ENCODE measurements at regions not wholly inside any gene's neighbourhood (a gene's known extent, or its start where the extent isn't known, plus 50 kb on each side); places are given as distances from the start of the nearest gene placed in this dataset.

DNA sequence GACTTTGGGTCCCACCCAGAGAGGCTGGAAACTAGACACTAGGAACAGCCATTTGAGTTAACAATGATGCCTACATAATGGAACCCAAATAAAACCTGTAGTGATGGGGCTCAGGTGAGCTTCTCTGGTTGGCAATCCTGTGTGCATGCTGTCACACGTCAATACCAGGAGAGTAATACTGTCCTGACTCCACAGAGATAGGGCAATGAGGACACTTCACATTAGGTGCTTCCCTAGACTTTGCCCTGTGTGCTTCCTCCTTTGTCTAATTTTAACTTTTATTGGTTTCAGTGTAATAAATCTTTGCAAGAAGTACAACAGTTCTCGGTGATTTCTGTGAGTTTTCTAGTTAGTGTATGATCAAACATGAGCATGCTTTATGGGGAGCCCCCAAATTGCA, 281.8 kb upstream of the ARRDC4 start:
- Histone ChIP-seq H3K4me1 (no peaks in the 10 kb centered on the region), H3K27me3 (no peaks in the 10 kb centered on the region), H3K27ac (no peak overlapping the region), H3K36me3 (no peaks in the 10 kb centered on the region), H3K4me3 (no peak overlapping the region), H3K9me3 (no peaks in the 10 kb centered on the region)
- no peak for DNase-seq (ENCODE audit: low spot score in 2 of 2)
- intact Hi-C loops (cut with DNase I; ENCODE audit: low total_unique reads) = no loop called here
- TF ChIP-seq POLR2A (IDR thresholded peaks at IDR 0.05) (no peak), POLR2AphosphoS5 (IDR thresholded peaks at IDR 0.05) (no peak)
- TF ChIP-seq, protein P1, sequence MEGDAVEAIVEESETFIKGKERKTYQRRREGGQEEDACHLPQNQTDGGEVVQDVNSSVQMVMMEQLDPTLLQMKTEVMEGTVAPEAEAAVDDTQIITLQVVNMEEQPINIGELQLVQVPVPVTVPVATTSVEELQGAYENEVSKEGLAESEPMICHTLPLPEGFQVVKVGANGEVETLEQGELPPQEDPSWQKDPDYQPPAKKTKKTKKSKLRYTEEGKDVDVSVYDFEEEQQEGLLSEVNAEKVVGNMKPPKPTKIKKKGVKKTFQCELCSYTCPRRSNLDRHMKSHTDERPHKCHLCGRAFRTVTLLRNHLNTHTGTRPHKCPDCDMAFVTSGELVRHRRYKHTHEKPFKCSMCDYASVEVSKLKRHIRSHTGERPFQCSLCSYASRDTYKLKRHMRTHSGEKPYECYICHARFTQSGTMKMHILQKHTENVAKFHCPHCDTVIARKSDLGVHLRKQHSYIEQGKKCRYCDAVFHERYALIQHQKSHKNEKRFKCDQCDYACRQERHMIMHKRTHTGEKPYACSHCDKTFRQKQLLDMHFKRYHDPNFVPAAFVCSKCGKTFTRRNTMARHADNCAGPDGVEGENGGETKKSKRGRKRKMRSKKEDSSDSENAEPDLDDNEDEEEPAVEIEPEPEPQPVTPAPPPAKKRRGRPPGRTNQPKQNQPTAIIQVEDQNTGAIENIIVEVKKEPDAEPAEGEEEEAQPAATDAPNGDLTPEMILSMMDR (IDR thresholded peaks at IDR 0.05) = no peak

DNA sequence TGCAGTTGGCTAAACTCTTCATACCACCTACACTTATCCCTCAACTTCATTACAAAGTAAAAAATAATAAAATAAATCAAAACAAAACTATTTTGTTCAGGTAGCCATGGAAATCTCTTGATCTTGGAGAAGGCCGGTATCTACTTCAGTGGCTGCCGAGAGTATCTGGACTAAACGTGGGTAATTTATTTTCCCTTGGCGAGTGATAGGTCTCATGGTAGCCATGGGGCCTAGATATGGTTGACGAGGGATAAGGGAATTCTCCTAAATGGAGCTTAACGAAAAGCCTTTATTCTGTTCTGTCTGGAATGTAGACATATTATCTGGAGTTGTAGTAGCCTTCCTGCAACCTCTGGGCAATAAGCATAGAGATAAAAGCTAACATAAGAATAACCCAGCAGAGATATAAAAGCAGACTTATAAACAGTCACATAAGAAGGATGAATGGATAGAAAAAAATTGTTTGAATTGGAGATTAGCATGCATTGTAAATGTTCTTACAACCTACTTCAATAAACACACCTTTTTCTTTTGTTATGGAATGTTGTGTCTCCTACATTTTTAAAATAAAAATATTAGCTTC, 281.3 kb upstream of the ARRDC4 start:
- Histone ChIP-seq H3K27me3 (no peaks in the 10 kb centered on the region), H3K27ac (no peak overlapping the region), H3K4me1 (no peaks in the 10 kb centered on the region), H3K36me3 (no peaks in the 10 kb centered on the region), H3K4me3 (no peak overlapping the region), H3K9me3 (no peaks in the 10 kb centered on the region)
- no peak for TF ChIP-seq POLR2A (IDR thresholded peaks at IDR 0.05)
- no peak for TF ChIP-seq POLR2AphosphoS5 (IDR thresholded peaks at IDR 0.05)
- TF ChIP-seq, protein P1 (IDR thresholded peaks at IDR 0.05) = no peak
- intact Hi-C loops (cut with DNase I; ENCODE audit: low total_unique reads) = no loop called here
- DNase-seq (ENCODE audit: low spot score in 2 of 2) = no peak

DNA sequence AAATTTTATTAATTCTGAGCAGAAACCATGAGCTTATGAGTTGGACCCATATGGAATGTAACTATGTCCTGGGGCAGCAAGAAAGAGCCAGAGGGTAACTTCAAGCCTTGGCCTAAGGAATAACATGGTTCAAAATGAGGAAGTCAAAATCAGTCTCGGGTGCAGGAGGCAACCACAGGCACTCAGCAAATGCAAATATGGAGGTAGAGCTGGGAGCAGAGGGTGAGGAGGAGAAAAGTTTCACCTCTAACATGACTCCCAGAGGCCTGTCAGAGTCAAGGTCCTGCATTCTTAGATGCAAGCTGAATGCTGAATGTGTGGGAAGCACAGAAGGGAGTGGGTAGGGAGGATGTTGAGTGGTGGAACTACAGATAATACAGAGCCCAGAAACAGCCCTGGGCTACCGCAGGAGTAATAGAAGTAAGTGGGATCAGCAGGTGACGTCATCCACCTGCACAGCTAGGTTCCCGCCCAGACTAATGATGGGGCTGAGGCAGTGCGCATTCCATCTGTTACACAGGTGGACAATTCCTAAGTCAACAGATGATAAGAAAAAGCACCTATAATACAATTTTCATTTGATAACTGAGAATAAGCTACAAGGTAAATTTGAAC, 279.8 kb upstream of the ARRDC4 start:
- intact Hi-C loops (cut with DNase I; ENCODE audit: low total_unique reads) = no loop called here
- TF ChIP-seq POLR2A (IDR thresholded peaks at IDR 0.05) (no peak), POLR2AphosphoS5 (IDR thresholded peaks at IDR 0.05) (no peak)
- TF ChIP-seq, protein P1 (IDR thresholded peaks at IDR 0.05) = no peak

DNA sequence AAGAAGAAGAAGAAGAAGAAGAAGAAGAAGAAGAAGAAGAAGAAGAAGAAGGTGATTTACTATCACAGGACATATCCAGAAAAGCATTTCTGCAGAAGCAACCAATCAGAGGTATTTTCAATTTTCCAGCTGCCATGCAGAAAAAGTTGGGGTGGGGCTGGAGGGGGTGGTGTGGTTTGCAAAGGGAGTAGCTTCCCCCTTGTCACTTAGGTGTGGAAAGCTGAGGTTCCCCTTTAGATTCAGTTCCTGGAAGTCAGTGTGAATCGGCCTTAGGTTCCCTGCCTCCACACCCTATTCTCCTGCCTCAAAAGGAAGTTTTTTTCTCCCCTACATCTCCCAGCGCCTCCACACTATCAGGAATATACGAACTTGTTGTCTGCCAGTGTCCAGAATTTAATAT, 276.7 kb upstream of the ARRDC4 start:
- no peak for TF ChIP-seq POLR2A (IDR thresholded peaks at IDR 0.05)
- TF ChIP-seq, protein P1 (IDR thresholded peaks at IDR 0.05) = no peak
- TF ChIP-seq POLR2AphosphoS5 (IDR thresholded peaks at IDR 0.05) = no peak

More for the DNA sequence above, 279.8 kb upstream of the ARRDC4 start:
- Histone ChIP-seq H3K27ac (no peak overlapping the region), H3K9me3 (no peaks in the 10 kb centered on the region), H3K36me3 (no peaks in the 10 kb centered on the region), H3K27me3 (no peaks in the 10 kb centered on the region), H3K4me3 (no peak overlapping the region), H3K4me1 (no peaks in the 10 kb centered on the region)
- no peak for DNase-seq (ENCODE audit: low spot score in 2 of 2)

DNA sequence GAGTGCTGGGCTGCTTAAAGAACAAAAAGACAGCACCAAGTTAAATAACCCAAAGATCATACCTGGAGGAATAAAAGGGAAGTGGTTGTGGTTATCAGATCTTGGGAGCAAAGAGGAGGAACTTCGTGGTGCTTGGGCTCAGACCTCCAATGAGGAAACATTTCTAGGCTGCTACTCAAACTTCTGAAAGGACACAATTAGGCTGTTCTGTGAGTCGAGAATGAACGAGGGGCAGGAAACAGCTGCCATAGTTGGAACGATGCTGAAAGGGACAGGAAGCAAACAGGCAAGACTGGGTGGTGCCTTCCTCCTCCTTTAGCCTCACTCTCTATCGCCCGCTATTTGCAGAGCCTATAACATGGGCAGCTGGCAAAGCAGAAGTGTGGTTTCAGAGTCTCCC, 276.3 kb upstream of the ARRDC4 start:
- DNase-seq (ENCODE audit: low spot score in 2 of 2) = no peak
- no peaks in the 10 kb centered on the region for H3K36me3 ChIP-seq
- H3K9me3 ChIP-seq = no peaks in the 10 kb centered on the region
- TF ChIP-seq POLR2A (IDR thresholded peaks at IDR 0.05) = no peak
- TF ChIP-seq, protein P1 (IDR thresholded peaks at IDR 0.05) = no peak
- TF ChIP-seq POLR2AphosphoS5 (IDR thresholded peaks at IDR 0.05) = no peak
- H3K4me1 ChIP-seq = no peaks in the 10 kb centered on the region
- no peaks in the 10 kb centered on the region for H3K27me3 ChIP-seq
- H3K27ac ChIP-seq = no peak overlapping the region
- intact Hi-C loops (cut with DNase I; ENCODE audit: low total_unique reads) = no loop called here
- H3K4me3 ChIP-seq = no peak overlapping the region

More for the DNA sequence above, 276.7 kb upstream of the ARRDC4 start:
- H3K9me3 ChIP-seq = no peaks in the 10 kb centered on the region
- H3K27me3 ChIP-seq = no peaks in the 10 kb centered on the region
- H3K27ac ChIP-seq = no peak overlapping the region
- no peaks in the 10 kb centered on the region for H3K36me3 ChIP-seq
- H3K4me3 ChIP-seq = no peak overlapping the region
- DNase-seq (ENCODE audit: low spot score in 2 of 2) = no peak
- intact Hi-C loops (cut with DNase I; ENCODE audit: low total_unique reads) = no loop called here
- no peaks in the 10 kb centered on the region for H3K4me1 ChIP-seq

All from breast epithelium (tissue), 4 donors.